GM21723 (cell line): ENCODE measurements at regions not wholly inside any gene's neighbourhood (a gene's known extent, or its start where the extent isn't known, plus 50 kb on each side); places are given as distances from the start of the nearest gene placed in this dataset.
"Not testable (repeated sequence)": the region's sequence is repeated elsewhere in the genome, so short reads cannot be mapped to it uniquely, and the experiment has no call there.

Source experiments
- ATAC-seq: cut with Tn5 transposase; IDR thresholded peaks from one replicate; pipeline ENCODE4 v1.9.1; 2021; ENCODE audit warnings: mild to moderate bottlenecking, moderate library complexity; ENCODE audit not compliant: unreplicated experiment

DNA sequence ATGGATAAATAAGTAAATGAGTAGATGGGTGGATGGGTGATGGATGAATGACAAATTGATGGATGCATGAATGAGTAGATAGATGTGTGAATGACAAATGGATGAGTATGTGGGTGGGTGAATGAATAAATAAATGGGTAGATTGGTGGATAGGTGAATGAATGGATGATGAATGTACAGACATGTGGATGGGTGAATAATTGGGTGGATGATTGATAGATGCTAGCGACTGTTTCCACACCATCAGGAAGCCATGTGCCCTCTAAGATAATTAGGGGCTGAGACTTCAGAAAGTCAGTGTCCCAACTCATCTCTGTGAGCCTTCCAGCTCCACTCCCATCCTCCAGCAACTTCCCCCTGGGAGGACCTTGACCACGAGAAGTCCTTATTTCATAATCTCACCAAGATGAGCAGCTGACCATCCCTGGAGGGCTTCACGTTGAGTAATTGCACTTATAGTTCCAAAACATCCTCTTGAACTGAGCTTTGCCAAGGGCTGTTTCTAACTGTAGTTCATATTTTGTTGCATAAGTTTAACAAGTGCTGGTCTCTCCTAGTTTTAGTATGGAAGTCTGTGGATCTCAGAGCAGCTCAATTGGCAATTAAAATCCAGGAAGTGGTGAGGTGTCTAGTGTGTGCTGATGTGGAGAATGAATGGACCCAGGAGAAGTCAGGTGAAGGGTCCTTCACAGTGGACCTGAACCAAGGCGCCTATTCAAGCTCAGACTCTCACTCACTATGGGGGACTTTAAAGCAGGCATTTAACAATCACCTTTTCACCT, 295.7 kb downstream of the ADGRD1 start:
- no peak for ATAC-seq

DNA sequence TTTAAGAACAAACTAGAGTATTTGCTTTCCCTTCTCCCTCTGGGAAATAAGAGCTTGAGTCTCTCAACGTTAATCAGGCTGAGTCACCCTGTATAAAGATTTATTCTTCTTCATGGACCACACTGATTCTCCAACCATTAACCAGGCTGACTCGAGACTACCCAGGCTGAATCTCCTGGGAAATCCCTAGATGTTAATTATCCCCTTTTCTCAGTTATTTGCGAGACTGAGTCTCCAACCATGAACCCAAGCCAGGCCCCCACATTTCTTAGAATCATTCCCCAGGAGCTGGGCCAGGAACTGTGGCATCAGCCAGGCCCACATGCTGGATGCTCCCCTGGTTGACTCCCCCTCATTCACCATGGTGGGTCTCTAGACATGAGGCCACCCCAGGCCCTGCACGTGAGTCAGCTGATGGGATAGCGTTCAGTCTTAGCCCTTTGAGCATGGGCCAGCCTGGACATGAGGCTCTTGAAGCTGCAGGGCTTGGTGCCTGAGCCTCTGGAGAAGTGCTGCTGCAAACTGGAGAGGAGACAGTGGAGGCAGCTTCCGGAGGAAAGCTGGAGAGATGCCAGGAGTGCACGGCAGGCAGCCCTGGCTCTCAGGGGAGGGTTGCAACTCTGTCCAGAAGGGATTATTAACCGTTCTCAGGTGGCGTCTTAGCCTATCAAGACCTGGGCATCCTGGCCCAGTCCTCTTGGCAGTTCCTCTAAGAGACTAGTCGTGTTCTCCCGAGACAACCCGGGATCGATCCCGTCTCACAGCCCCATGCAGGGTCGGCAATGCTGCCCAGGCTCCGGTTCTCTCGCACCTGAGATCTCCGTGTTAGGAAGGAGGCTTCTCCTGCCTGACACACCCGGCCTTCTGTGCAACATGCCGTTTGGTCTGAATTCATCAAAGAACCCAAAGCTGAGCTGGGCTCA, 296.6 kb downstream of the ADGRD1 start:
- no peak for ATAC-seq

DNA sequence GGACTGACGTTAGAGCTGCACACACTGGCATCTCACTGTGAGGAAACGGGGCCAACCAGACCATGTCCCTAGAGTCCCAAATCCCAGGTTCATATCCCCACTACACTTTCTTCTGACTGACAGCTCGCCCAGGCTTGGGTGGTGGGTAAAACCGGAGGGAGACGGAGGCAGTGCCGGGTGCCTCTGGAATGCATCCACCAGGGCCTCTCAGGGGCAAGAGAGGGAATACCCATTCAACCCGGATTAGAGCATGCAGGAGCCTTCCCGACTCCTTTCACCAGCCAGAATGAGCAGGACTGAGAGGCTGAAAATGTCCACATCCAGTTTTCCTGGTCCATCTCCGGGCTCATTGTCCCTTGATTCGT, 297.2 kb downstream of the ADGRD1 start:
- no peak for ATAC-seq

DNA sequence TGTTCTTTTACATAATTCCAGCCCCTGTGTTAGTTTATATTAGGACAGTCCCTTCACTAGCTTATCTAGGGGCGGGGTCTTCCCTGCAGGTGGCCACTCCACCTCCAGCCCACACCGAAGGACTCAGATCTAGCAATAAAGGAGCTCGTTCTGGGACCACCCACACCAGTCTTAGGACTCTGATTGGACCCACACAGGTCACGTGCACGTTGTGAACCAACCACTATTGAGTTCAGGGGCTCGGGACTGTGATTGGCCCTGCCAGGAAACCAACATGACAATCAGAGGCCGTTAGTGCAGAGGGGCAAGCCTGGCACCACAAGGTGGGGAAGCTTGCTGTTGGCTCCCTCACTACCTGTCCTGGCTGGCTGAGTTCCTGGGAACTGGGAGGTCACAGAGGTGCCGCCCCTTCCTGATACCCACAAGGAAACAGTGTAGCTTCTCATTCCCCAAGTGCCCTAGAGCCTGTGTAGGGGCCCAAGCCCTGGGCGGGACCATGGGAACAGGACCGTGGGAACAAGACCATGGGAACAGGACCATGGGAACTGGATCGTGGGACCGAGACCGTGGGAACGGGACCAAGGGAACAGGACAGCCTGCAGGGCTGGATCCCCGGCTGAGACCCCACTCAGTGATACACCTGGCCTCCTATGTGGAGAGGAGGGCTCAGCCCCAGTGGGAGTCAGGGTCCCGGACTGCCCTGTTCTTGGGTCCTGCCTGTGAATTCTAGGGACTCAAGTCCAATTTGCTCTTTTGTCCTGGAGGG, 297.8 kb downstream of the ADGRD1 start:
- ATAC-seq = no peak

DNA sequence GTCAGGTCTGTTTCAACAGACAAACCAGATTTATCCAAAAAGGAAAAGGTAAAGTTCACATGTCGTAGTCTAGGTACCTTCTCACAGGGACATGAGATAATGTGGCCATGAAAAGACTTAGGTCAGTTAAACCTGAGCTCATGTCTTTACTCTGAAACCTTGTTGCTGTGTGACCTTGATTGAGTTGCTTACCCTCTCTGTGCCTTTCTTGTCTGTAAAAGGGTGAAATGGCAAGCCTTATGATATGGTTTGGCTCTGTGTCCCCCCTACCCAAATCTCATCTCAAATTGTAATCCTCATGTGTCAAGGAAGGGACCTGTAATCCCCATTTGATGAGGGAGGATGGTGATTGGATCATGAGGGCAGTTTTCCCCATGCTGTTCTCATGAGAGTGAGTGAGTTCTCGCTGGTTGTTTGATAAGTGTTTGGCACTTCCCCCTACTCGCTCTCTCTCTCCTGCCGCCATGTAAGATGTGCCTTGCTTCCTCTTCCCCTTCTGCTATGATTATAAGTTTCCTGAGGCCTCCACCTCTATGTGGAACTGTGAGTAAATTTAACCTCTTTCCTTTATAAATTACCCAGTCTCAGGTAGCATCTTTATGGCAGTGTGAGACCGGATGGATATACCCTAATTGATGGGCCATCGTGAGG, 299.8 kb downstream of the ADGRD1 start:
- no peak for ATAC-seq

GRCh38 chr12:131254374-131254773, 300.7 kb downstream of the ADGRD1 start:
- ATAC-seq = no peak

DNA sequence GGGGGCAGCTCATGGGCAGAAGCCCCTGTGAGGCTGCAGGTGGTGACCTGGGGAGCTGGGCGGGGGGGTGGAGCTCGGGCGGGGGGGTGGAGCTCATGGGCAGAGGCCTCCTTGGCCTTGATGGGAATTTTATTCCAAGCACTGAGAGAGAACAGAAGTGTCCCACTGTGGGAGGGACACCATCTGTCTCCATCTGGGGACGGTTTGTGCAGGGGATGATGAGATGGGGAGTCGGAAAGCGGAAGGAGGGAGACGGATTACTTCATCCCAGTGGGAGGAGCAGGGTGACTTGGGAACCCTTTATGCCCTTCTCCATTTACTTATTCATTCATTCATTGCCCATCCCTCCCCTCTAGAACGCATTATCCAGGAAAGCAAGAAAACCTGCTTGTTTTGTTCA, 304.7 kb downstream of the ADGRD1 start:
- ATAC-seq = no peak

DNA sequence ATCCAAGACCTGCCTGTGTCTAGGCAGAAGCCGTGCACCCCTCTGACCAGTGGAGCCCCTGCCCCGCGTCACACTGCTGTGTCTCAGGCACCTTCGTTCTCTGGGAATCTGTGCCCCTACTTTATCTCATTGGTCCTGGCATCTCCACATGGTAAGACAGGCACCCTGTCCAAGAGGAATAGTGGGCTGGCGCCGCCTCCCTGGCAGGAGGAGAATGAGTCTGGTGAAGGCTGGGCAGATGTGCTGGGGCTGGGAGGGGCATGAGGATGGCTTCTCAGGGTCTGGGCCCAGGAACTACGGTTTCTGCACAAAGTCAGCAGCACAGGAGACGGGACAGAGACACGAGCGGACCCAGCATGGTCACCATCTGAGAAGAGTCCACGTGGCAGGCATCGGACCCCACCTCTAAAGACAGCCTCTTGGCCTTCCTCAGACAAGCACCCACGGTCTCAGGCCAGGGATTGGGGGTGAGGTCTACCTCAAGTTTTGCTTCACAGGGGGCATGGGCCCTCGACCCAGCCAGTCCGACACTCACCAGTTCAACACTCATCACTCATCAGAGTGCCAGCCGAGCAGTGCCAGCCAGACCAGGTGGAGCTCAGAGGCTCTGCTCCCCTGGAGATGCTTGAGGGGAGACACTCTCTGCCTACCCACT, 306.7 kb downstream of the ADGRD1 start:
- no peak for ATAC-seq

DNA sequence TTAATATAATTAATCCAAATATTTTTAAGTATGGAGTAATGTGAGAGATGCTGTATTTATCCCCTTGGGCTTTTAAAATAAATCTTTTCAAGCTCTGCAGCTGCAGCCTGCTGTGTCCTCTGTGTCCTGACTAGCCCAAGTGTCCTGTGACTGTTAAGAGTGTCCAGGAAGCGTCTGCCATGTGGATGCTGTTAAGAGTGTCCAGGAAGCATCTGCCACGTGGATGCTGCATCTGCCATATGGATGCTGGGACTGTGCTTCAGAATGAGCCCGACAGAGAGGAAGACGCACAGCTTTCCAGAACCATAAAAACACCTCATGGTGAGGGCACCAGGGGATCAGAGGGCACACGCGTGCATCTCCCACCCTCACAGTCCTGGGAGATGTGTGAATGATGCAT, 307.2 kb downstream of the ADGRD1 start:
- ATAC-seq = no peak

DNA sequence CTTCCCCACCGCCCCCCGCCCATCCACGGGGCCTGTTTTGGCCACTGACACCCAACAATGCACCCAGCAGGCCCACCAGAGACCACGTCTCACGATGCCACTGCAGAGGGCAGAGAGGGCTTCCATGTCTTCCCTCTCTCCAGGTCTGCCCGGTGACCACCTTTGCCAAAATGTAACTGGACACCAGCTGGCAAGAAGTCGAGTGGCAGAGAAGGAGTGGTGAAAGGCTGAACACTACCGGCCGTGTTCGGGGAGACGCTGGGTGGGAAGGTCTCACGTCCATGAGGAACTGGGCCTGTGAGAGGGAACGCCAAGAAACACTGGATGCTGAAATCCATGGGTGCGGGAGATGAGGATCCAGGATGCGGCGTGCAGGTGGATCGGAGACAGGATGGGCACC, 308.2 kb downstream of the ADGRD1 start:
- no peak for ATAC-seq

DNA sequence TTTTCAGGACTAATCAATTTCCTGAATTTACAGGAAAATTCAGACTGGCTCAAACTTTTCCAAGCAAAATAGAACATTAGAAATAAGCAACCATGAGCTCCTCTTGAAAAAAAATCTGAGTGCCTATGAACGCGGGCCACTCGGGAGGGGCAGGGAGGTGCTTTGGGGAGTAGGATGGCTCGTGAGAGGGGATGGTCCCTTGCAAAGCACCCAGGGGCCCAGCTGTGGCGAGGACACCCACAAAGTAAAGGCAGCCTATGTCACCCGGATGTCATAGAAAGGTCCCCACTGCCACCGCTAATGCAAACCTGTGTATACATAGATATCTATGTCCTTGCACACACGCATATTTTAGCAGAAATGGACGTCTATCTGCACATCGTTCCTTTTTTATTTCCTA, 309.9 kb downstream of the ADGRD1 start:
- ATAC-seq = no peak

GRCh38 chr12:131264635-131265034, 310.9 kb downstream of the ADGRD1 start:
- no peak for ATAC-seq

- no peak for ATAC-seq
These were observed 313.1 kb downstream of the ADGRD1 start for GRCh38 chr12:131266591-131267467.

- ATAC-seq = no peak
These were observed 313.9 kb downstream of the ADGRD1 start for GRCh38 chr12:131267576-131267975.

DNA sequence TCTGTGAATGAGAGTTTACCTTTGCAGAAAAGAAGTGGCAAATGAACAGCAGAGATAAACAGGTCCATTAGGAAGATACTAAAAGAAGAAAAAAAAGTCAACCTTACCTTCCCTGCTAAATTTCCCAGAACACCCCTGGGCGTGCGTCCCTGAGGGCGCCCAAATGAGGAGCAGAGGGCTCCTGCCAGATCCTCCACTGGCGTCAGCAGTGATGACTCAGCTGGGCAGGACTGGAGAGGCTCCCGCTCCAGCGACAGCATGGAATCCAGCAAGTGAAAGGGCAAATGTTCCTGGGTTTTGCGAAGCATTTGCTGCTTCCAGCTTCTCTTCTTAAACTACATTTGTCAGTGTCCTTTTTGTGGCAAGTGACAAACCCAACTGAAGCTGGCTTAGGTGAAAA, 314.4 kb downstream of the ADGRD1 start:
- not testable (repeated sequence) for ATAC-seq

DNA sequence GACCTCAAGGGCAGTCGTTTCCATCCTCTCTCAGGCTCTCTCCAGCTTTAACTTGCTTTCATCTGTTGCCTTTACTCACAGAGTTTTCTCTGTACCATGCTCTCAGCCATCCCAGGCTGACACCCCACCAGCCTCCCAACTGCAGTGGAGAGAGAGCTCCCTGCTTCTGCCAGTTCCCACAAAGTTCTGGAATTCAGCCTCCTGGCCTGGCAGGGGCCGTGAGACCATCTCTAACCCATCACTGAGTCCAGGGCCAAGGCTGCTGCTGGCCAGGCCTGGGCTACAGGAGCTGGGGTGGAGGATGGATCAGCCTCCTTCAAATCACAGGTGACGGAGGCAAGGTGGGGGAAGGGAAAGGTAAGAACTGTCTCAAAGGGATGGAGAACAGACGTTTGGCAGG, 314.9 kb downstream of the ADGRD1 start:
- ATAC-seq = not testable (repeated sequence)

GRCh38 chr12:131269551-131269950, 315.8 kb downstream of the ADGRD1 start:
- no peak for ATAC-seq

- ATAC-seq = not testable (repeated sequence)
These were observed 316.3 kb downstream of the ADGRD1 start for GRCh38 chr12:131269977-131270376.

DNA sequence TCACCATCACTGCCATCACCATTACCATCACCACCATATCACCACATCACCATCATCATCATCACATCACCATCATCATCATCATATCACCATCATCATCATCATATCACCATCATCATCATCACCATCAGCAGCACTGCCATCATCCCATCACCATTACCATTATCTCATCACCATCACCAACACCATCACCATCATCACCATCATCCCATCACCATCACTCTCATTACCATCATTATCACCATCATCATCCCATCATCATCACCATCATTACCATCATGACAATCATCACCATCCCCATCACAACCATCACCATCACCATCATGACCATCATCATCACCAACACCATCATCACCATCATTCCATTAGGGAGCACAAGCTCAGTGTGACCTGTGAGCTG, 318.0 kb downstream of the ADGRD1 start:
- ATAC-seq = no peak
